ENCODE measurements at regions not wholly inside any gene's neighbourhood (a gene's known extent, or its start where the extent isn't known, plus 50 kb on each side); places are given as distances from the start of the nearest gene placed in this dataset.
"Not testable (repeated sequence)": the region's sequence is repeated elsewhere in the genome, so short reads cannot be mapped to it uniquely, and the experiment has no call there.

- DNase-seq, result no peak
These were observed 1883.8 kb downstream of the OLFM4 start for GRCh38 chr13:54912367-54912766.

GRCh38 chr13:54913668-54914067, 1885.1 kb downstream of the OLFM4 start:
- DNase-seq, result no peak

GRCh38 chr13:54927538-54927937, 1898.9 kb downstream of the OLFM4 start:
- DNase-seq, result no peak

DNA sequence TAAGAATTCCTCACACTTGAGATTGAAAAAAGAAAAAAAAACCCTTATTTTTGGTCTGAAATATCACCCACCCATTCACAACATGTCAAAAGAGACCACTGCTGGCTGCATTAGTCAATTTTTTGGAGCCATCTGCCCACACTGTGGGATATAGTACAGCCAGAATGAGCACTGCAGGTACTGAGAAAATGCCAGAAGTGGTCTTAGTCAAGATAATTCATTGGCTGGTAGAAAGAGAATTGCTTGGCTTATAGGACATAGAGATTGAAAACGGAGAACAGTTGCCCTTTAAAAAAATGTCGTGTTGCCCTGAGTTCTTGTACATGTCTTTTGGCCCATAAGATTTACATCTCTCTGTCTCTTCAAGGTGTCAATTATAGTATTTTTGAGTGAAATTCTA, 1899.5 kb downstream of the OLFM4 start:
- no peak for DNase-seq

DNA sequence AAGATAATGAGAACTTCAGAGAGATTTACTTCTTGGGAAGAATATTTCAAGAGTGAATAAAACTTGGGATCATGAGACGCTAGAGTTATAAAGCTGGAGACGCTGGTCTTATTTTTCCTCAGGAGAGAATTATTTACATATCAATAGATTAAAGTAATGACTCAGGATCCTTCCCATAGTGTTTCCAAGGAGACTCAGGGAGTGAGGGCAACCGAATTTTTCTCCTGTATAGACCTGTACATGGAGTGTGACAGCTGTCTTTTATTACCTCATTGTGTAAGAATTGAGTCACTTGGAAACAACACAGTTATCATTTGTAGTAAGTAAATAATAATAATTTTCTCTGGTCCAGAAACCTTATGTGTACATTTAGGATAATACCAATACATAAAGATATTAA, 1905.5 kb downstream of the OLFM4 start:
- DNase-seq, result no peak

DNA sequence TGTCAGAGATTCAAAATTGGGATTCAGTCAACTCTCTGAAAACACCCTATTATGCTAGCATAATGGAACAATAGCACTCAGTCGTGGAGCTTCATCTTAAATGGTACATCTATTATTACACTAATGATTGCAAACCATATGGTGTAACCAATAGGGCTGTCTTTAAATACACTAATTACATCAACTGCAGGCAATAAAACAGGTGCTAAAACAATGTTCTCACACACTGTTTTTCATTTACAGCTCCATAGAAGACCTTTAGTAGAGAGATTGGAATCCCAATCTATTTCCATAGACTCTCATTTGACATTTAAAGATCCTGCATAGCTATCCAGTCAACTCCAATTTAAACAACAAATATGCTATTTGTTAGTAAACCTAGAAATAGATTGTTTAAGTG, 1917.4 kb downstream of the OLFM4 start:
- no peak for DNase-seq

DNA sequence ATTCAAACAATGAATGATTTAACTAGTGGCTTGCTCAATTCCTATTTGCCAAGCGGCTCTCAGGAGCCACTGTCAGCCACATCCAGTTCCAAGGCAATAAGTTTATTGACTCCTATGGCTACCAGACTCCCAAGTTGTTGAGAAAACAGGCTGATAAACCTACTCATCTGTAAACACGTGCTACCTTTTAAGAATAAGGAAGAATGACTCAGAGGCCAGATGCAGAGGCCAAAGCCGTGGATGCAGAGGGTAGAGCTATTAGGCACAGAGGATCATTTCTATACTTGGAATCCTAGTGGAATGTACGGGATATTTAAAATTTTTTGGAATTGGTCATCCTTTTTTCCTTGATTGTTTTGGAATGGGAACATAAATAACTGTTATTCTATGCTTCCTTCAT, 1921.1 kb downstream of the OLFM4 start:
- no peak for DNase-seq

GRCh38 chr13:54950546-54950945, 1921.9 kb downstream of the OLFM4 start:
- DNase-seq, result no peak

- DNase-seq, result no peak
These were observed 1925.2 kb downstream of the OLFM4 start for GRCh38 chr13:54953786-54954185.

DNA sequence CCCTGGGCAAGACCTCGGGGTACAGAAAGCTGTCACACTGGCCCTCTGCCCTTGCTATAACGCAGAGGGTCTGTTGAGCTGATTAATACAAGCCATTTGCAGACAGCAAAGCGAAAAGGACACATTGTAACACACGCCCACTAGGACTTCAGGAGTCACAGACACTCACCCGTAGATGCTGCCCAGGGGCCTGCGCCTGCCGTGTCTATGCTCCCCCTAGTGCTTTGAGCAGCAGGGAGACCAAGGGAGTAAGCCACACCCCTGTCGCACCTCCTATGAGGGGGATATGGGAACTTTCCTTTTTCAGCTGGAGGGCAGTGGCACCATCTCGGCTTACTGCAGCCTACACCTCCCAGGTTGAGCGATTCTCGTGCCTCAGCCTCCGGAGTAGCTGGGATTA, 1930.2 kb downstream of the OLFM4 start:
- DNase-seq, result no peak

- no peak for DNase-seq
These were observed 1937.3 kb downstream of the OLFM4 start for GRCh38 chr13:54965881-54966280.

DNA sequence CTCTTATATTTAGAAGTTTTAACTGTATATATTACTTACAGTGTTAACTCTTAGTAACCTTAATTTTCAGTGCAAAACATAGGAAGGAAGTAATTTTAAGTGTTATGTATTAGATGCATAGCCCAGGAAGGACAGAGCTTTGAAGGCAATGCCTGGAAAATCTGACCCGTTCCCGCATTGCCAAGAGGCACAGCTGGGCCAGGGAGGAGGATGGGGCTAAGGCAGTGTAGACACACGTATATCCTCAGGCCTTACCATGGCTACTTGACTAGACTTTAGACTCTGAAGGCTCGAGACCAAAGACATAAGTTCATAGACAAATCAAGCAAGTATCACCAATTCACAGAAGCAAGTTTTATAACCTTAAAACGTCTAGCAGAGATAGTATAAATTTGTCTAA, 1944.2 kb downstream of the OLFM4 start:
- DNase-seq, result no peak

DNA sequence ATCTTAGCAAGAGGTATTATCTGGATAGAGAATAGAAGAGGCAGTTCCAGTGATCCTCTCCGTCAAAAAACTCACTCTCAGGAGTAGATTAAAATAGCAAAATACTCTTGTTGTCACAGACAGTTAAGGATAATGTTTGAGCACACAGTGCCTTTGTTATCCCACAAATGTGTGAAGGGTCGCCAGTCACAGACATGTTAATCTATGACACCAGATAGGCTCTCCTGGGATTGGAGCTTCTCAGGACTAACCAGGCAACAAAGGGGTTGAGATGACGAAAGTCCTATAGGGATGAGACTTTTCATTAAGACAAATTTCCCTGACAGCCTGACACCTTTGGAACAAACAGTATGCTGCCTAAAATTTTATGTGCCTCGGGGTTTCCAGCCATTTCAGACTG, 1947.1 kb downstream of the OLFM4 start:
- DNase-seq, result no peak

GRCh38 chr13:54980651-54981050, 1952.0 kb downstream of the OLFM4 start:
- peak; percentile 1 for DNase-seq

DNA sequence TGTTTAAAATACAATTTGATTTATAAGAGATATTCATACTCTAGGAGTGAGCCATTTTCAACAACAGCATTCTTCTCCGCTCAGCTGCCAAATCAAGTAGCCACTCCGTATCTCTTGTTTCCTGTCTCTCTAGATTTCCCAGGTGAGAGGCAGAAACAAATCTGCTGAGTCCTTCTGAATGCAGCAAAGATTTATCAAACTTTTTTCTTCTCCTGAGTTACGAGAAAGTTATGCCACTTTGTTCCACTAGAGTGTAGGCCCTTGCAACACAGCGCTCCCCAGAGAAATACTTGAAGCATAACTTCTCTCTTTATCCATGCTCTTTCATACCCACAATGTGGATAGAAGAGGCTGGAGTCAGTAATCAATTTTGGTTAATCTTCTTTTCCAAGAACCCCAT, 1960.8 kb downstream of the OLFM4 start:
- DNase-seq, result no peak

DNA sequence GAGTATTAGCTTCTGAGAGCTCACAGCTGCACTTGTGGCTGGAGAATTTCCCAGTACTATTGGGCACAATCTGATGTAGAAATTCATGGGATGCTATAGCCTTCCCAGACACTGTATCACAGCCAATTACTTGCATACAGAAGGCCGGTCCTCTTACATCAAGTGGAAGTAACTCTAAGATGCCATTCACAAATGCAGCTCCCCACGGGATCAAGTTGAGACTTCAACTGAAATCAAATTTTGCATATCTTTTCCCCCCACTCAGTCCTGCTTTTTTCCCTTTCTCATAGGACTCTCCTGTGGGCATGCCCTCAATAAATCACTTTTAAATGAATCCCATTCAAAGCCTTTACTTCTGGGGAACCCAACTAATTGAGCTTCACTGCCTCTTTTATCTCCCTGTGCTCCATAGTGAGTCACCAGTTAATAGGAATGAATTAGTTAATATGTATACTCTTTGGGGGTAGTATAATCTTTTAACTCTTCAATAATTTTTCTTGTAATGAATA, 1970.8 kb downstream of the OLFM4 start:
- DNase-seq, result no peak

DNA sequence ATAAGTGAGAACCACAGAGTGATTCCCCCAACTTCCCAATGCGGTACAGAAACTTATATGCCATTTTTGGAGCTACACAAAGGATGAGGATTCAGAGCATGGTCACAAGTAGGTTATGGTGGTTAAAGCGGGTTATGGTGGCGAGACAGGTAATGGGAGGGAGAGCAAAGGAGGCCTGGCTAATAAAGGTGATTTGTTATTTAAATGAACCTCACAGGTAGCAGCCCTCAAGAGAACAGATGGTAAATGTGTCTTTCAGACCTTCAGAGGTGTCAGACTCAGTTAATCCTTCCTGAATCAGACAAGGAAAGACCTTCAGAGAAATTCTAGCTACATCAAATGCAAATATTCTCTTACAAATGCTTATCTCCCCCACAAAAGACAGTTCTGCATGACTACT, 1971.4 kb downstream of the OLFM4 start:
- DNase-seq, result no peak

- no peak for DNase-seq
These were observed 1972.2 kb downstream of the OLFM4 start for GRCh38 chr13:55000844-55001243.

- no peak for DNase-seq
These were observed 1973.3 kb downstream of the OLFM4 start for GRCh38 chr13:55001881-55002280.

GRCh38 chr13:55007681-55008080, 1979.1 kb downstream of the OLFM4 start:
- no peak for DNase-seq

DNA sequence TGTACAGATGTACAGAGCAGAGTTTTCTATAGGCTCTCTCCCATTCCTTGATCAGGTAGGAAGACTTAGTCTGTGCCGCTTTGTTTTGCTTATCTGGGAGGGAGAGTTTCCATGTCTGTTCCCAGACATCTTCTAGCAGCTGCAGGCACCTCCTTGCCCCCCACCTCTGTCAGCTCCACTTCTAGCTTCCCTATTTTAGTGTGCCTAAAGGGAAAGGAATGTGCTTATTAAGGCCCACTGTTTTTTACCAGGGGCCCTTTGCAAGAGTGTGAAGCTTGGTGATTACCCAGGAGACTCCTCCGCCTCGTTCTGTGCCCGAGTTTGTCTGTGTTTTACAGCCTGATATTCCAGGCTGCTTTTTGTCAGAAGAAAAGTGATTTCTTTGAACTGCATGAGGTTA, 1984.4 kb downstream of the OLFM4 start:
- no peak for DNase-seq

GRCh38 chr13:55029280-55029679, 2000.7 kb downstream of the OLFM4 start:
- no peak for DNase-seq

DNA sequence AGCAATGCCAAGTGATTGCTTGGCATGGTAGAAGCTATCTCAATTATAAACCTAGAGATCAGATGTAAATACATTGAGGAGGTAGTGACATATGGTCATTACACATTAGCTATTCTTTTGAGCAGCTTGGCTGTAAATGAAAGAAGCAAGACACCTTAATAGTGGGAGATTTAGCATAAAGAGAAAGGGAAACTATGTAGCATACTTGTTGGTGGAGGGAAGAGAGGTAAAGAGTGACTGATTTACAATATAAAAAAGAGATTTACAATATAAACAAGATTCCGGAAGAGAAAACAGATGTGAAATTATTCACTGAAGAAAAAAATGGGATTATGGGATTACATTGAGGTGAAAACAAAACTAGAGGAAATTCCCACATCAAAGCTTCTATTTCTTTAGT, 2009.6 kb downstream of the OLFM4 start:
- no peak for DNase-seq

- DNase-seq, result not testable (repeated sequence)
These were observed 2025.4 kb downstream of the OLFM4 start for GRCh38 chr13:55053891-55054550.

- not testable (repeated sequence) for DNase-seq
These were observed 2027.1 kb downstream of the OLFM4 start for GRCh38 chr13:55055666-55056065.
